ENCODE measurements at regions not wholly inside any gene's neighbourhood (a gene's known extent, or its start where the extent isn't known, plus 50 kb on each side); places are given as distances from the start of the nearest gene placed in this dataset.

- no peak for ATAC-seq
- H3K4me1 ChIP-seq = no peaks in the 10 kb centered on the region
- no peaks in the 10 kb centered on the region for H3K36me3 ChIP-seq
- no peak overlapping the region for H3K27ac ChIP-seq
- H3K27me3 ChIP-seq = no peaks in the 10 kb centered on the region
- no peak for DNase-seq
- H3K4me3 ChIP-seq = no peak overlapping the region
- TF ChIP-seq CTCF (IDR thresholded peaks at IDR 0.05) = no peak
- intact Hi-C loops (cut with DNase I) = no loop called here
- no peaks in the 10 kb centered on the region for H3K9me3 ChIP-seq
These were observed 189.4 kb upstream of the STEAP4 start for GRCh38 chr7:88495881-88496725.

DNA sequence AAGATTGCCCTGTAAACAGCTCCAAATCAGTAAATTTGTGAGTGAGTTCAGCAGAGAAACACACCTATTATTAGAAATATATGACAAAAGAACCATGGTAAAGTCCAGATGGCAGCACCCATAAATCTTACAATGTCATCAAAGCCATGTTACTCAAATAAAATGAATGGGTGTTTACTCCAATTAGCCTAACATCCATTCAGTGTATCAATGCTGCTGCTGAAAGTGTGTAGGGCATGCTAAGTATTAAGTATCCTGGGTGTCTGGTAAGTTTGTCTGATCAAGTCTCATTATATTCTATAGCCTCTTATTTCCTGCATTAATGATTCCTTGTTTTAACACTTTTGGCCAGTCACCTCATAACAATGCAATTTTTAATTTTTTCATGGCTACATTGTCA lies 185.5 kb upstream of the STEAP4 start:
- TF ChIP-seq CTCF (IDR thresholded peaks at IDR 0.05) = no peak
- ATAC-seq = no peak
- H3K4me3 ChIP-seq = no peak overlapping the region
- intact Hi-C loops (cut with DNase I) = no loop called here
- H3K27ac ChIP-seq = no peak overlapping the region
- no peaks in the 10 kb centered on the region for H3K36me3 ChIP-seq
- no peaks in the 10 kb centered on the region for H3K9me3 ChIP-seq
- H3K4me1 ChIP-seq = no peaks in the 10 kb centered on the region
- DNase-seq = no peak
- no peaks in the 10 kb centered on the region for H3K27me3 ChIP-seq

GRCh38 chr7:88490874-88491273 lies 184.2 kb upstream of the STEAP4 start:
- no peaks in the 10 kb centered on the region for H3K4me1 ChIP-seq
- H3K27me3 ChIP-seq = no peaks in the 10 kb centered on the region
- ATAC-seq (no peak), DNase-seq (no peak)
- no peak for TF ChIP-seq CTCF (IDR thresholded peaks at IDR 0.05)
- H3K4me3 ChIP-seq = no peak overlapping the region
- H3K27ac ChIP-seq = no peak overlapping the region
- intact Hi-C loops (cut with DNase I) = no loop called here
- no peaks in the 10 kb centered on the region for H3K36me3 ChIP-seq
- no peaks in the 10 kb centered on the region for H3K9me3 ChIP-seq

GRCh38 chr7:88490161-88490560 lies 183.5 kb upstream of the STEAP4 start:
- H3K27me3 ChIP-seq = no peaks in the 10 kb centered on the region
- no peak for DNase-seq
- no peak overlapping the region for H3K27ac ChIP-seq
- no peaks in the 10 kb centered on the region for H3K36me3 ChIP-seq
- no peak for ATAC-seq
- H3K4me1 ChIP-seq = no peaks in the 10 kb centered on the region
- intact Hi-C loops (cut with DNase I) = no loop called here
- no peak for TF ChIP-seq CTCF (IDR thresholded peaks at IDR 0.05)
- no peak overlapping the region for H3K4me3 ChIP-seq
- H3K9me3 ChIP-seq = no peaks in the 10 kb centered on the region

GRCh38 chr7:88485821-88486220 lies 179.1 kb upstream of the STEAP4 start:
- TF ChIP-seq CTCF (IDR thresholded peaks at IDR 0.05) = no peak
- no peak overlapping the region for H3K27ac ChIP-seq
- no peak overlapping the region for H3K4me3 ChIP-seq
- intact Hi-C loops (cut with DNase I) = no loop called here
- H3K27me3 ChIP-seq = no peaks in the 10 kb centered on the region
- H3K9me3 ChIP-seq = no peaks in the 10 kb centered on the region
- ATAC-seq = no peak
- no peak for DNase-seq
- H3K36me3 ChIP-seq = no peaks in the 10 kb centered on the region
- no peaks in the 10 kb centered on the region for H3K4me1 ChIP-seq
